A549 (cell line): ENCODE measurements at regions not wholly inside any gene's neighbourhood (a gene's known extent, or its start where the extent isn't known, plus 50 kb on each side); places are given as distances from the start of the nearest gene placed in this dataset.

Source experiments
- CBX8 ChIP-seq: fragments of 200-600 bp; sonication (generic); IDR thresholded peaks from 2 replicates; pipeline ENCODE4 v1.6.1; 2016
- EP300 ChIP-seq, 2 experiments: fragments of >200 bp; sonication (Bioruptor Twin); formaldehyde crosslinking; IDR thresholded peaks; 2 replicates in 1 of 2; 3 replicates in 1 of 2; pipeline ENCODE4 v1.6.1; 2016 to 2017
- KDM1A ChIP-seq: fragments of 200-600 bp; sonication (generic); IDR thresholded peaks from 2 replicates; pipeline ENCODE4 v1.6.1; 2016; ENCODE audit warnings: low read depth, mild to moderate bottlenecking
- KDM5A ChIP-seq: fragments of 200-600 bp; sonication (generic); IDR thresholded peaks from 2 replicates; pipeline ENCODE4 v1.6.1; 2016; ENCODE audit warnings: antibody characterized with exemption, mild to moderate bottlenecking
- POLR2A ChIP-seq: IDR thresholded peaks from 2 replicates; pipeline ENCODE4 v1.6.1; 2012; ENCODE audit warnings: mild to moderate bottlenecking, low read length
- RNF2 ChIP-seq: fragments of 200-600 bp; sonication (generic); IDR thresholded peaks from 2 replicates; pipeline ENCODE4 v1.6.1; 2016; ENCODE audit warnings: low read depth, mild to moderate bottlenecking, antibody characterized with exemption, moderate library complexity, borderline replicate concordance
- ZFP36 ChIP-seq: fragments of 450-650 bp; IDR thresholded peaks from 2 replicates; pipeline ENCODE4 v1.6.1; 2014; ENCODE audit warnings: borderline replicate concordance; ENCODE audit not compliant: partially characterized antibody
- ZNF302 ChIP-seq: fragments of 250-450 bp; sonication (Bioruptor Pico); IDR thresholded peaks from 2 replicates; pipeline ENCODE4 v1.9.0; 2021; ENCODE audit warnings: inconsistent platforms, mild to moderate bottlenecking, moderate library complexity
- TF ChIP-seq, protein P1 (sequence below): IDR thresholded peaks from 2 replicates; pipeline ENCODE4 v1.6.1; 2012
- TF ChIP-seq, protein P2 (sequence below): fragments of >200 bp; sonication (Bioruptor Twin); formaldehyde crosslinking; IDR thresholded peaks from 3 replicates; pipeline ENCODE4 v1.5.1; 2016
- TF ChIP-seq, protein P3 (sequence below): IDR thresholded peaks from 2 replicates; pipeline ENCODE4 v1.6.1; 2012
- TF ChIP-seq, protein P4 (sequence below): fragments of 450-650 bp; IDR thresholded peaks from 2 replicates; pipeline ENCODE4 v1.6.1; 2014; ENCODE audit warnings: antibody characterized with exemption

DNA sequence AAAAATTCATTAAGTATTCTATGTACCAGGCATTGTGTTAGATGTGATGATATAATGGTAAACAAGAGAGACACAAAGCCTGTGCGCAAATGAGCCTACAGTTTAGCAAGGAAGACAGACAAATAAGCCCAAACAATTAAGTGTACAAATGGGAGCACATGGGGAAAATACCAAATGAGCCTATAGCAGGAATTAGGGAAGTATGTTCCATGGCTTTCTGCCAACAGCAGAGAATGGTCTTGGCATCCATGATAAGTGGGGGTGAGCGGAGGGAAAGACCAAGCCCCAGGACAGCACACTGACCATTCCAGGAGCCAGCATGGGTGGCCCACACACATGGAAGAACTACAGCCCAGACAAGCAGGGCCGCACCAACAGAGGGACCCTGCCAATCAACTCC lies 369.7 kb downstream of the DEPDC1B start:
- TF ChIP-seq POLR2A: no peak
- TF ChIP-seq, protein P1, sequence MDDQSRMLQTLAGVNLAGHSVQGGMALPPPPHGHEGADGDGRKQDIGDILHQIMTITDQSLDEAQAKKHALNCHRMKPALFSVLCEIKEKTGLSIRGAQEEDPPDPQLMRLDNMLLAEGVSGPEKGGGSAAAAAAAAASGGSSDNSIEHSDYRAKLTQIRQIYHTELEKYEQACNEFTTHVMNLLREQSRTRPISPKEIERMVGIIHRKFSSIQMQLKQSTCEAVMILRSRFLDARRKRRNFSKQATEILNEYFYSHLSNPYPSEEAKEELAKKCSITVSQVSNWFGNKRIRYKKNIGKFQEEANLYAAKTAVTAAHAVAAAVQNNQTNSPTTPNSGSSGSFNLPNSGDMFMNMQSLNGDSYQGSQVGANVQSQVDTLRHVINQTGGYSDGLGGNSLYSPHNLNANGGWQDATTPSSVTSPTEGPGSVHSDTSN: no peak
- no peak for TF ChIP-seq ZFP36
- TF ChIP-seq KDM1A: no peak
- TF ChIP-seq KDM5A: no peak
- TF ChIP-seq, protein P2, sequence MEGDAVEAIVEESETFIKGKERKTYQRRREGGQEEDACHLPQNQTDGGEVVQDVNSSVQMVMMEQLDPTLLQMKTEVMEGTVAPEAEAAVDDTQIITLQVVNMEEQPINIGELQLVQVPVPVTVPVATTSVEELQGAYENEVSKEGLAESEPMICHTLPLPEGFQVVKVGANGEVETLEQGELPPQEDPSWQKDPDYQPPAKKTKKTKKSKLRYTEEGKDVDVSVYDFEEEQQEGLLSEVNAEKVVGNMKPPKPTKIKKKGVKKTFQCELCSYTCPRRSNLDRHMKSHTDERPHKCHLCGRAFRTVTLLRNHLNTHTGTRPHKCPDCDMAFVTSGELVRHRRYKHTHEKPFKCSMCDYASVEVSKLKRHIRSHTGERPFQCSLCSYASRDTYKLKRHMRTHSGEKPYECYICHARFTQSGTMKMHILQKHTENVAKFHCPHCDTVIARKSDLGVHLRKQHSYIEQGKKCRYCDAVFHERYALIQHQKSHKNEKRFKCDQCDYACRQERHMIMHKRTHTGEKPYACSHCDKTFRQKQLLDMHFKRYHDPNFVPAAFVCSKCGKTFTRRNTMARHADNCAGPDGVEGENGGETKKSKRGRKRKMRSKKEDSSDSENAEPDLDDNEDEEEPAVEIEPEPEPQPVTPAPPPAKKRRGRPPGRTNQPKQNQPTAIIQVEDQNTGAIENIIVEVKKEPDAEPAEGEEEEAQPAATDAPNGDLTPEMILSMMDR: no peak
- TF ChIP-seq EP300 (IDR thresholded peaks at IDR 0.05): no peak
- no peak for TF ChIP-seq ZNF302
- no peak for TF ChIP-seq CBX8
- TF ChIP-seq, protein P3, sequence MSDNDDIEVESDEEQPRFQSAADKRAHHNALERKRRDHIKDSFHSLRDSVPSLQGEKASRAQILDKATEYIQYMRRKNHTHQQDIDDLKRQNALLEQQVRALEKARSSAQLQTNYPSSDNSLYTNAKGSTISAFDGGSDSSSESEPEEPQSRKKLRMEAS: no peak
- TF ChIP-seq, protein P4, sequence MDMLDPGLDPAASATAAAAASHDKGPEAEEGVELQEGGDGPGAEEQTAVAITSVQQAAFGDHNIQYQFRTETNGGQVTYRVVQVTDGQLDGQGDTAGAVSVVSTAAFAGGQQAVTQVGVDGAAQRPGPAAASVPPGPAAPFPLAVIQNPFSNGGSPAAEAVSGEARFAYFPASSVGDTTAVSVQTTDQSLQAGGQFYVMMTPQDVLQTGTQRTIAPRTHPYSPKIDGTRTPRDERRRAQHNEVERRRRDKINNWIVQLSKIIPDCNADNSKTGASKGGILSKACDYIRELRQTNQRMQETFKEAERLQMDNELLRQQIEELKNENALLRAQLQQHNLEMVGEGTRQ: no peak
- TF ChIP-seq RNF2: no peak
